Bronchial epithelial cell (primary cell): ENCODE measurements at regions not wholly inside any gene's neighbourhood (a gene's known extent, or its start where the extent isn't known, plus 50 kb on each side); places are given as distances from the start of the nearest gene placed in this dataset.

Experiments used
- DNase-seq: peaks from one replicate; pipeline ENCODE4 v3.0.0-alpha.2; 2010; ENCODE audit warnings: low read depth
- FAIRE-seq: peaks from 2 replicates; lab custom pipeline; 2011; peaks lifted over from hg19 to GRCh38; lab: Jason Lieb, UNC
- H3K27me3 ChIP-seq: 2 replicates; pipeline ENCODE4 v1.5.1; 2011; ENCODE audit warnings: low read length; ENCODE audit not compliant: control insufficient read depth, insufficient read depth
- H3K36me3 ChIP-seq: 2 replicates; pipeline ENCODE4 v1.5.1; 2011; ENCODE audit warnings: low read length; ENCODE audit not compliant: control insufficient read depth, insufficient read depth
- H3K4me3 ChIP-seq: 2 replicates; pipeline ENCODE4 v1.5.1; 2011; ENCODE audit warnings: mild to moderate bottlenecking, low read depth, low read length, control low read depth
- TF ChIP-seq, protein P1 (sequence below): IDR thresholded peaks from 2 replicates; pipeline ENCODE4 v1.5.1; 2011; ENCODE audit warnings: mild to moderate bottlenecking, moderate library complexity, low read length, control low read depth, inconsistent platforms; ENCODE audit not compliant: insufficient read depth, severe bottlenecking

- DNase-seq (no peak), FAIRE-seq (no peak)
- TF ChIP-seq, protein P1, sequence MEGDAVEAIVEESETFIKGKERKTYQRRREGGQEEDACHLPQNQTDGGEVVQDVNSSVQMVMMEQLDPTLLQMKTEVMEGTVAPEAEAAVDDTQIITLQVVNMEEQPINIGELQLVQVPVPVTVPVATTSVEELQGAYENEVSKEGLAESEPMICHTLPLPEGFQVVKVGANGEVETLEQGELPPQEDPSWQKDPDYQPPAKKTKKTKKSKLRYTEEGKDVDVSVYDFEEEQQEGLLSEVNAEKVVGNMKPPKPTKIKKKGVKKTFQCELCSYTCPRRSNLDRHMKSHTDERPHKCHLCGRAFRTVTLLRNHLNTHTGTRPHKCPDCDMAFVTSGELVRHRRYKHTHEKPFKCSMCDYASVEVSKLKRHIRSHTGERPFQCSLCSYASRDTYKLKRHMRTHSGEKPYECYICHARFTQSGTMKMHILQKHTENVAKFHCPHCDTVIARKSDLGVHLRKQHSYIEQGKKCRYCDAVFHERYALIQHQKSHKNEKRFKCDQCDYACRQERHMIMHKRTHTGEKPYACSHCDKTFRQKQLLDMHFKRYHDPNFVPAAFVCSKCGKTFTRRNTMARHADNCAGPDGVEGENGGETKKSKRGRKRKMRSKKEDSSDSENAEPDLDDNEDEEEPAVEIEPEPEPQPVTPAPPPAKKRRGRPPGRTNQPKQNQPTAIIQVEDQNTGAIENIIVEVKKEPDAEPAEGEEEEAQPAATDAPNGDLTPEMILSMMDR, result no peak
- Histone ChIP-seq H3K27me3 (peaks cover 3% of the 10 kb centered on the region), H3K36me3 (no peaks in the 10 kb centered on the region), H3K4me3 (no peak overlapping the region)
Measured at GRCh38 chr5:124090115-124090514, 578.1 kb downstream of the CSNK1G3 start.

DNA sequence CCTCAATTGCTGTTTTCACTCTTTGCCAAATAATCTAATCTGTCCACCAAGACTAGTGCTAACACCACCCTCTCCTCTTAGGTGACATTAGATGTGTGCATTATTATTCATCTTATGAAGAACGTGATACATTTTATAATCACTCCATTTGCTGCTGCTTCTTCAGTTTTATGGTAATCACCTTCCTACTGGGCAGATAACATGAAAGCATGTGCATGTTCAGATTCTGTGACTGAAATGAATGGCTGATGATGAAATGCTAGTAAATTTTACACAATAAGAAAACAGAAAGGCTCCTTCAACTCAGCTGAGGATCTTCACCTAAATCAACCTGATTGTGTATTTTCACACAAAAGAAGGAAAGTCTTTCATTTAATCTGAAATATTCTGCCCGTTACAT is 577.6 kb downstream of the CSNK1G3 start:
- Histone ChIP-seq H3K4me3 (no peak overlapping the region), H3K36me3 (no peaks in the 10 kb centered on the region), H3K27me3 (peaks cover 3% of the 10 kb centered on the region)
- TF ChIP-seq, protein P1, result no peak
- no peak for DNase-seq
- FAIRE-seq, result no peak

GRCh38 chr5:124088289-124089032 is 576.5 kb downstream of the CSNK1G3 start:
- FAIRE-seq (no peak), DNase-seq (no peak)
- TF ChIP-seq, protein P1, result no peak
- no peak overlapping the region for H3K4me3 ChIP-seq
- H3K36me3 ChIP-seq, result no peaks in the 10 kb centered on the region
- peaks cover 3% of the 10 kb centered on the region for H3K27me3 ChIP-seq

DNA sequence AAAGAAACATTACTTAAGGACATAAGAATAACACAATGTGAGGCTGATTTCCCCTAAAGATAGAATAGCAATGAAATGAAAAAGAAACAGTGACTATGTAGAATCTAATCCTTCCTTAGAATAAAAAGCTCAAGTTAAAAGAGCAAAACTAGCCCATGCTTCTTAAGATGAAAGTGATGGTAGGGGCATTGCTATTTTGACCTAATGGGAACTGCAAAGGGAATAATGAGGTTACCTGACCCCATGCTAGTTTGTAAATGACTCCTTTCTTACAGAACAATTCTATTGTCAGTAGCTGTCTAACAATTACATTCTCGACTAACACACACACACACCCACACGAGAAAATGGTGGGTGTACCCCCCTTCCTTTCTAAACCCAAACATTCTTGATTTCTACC is 575.8 kb downstream of the CSNK1G3 start:
- FAIRE-seq, result no peak
- Histone ChIP-seq H3K36me3 (no peaks in the 10 kb centered on the region), H3K27me3 (peaks cover 3% of the 10 kb centered on the region), H3K4me3 (no peak overlapping the region)
- TF ChIP-seq, protein P1, result no peak
- no peak for DNase-seq

- peak; percentile 95 for DNase-seq
- Histone ChIP-seq H3K4me3 (no peak overlapping the region), H3K27me3 (no peaks in the 10 kb centered on the region), H3K36me3 (no peaks in the 10 kb centered on the region)
- FAIRE-seq, result no peak
- TF ChIP-seq, protein P1, result no peak
Measured at GRCh38 chr5:124080256-124080655, 568.3 kb downstream of the CSNK1G3 start.

- no peak overlapping the region for H3K4me3 ChIP-seq
Measured at GRCh38 chr5:124079062-124079461, 567.1 kb downstream of the CSNK1G3 start.

More at GRCh38 chr5:124079062-124079461, 567.1 kb downstream of the CSNK1G3 start:
- no peak for FAIRE-seq
- DNase-seq, result no peak
- H3K36me3 ChIP-seq, result no peaks in the 10 kb centered on the region
- no peaks in the 10 kb centered on the region for H3K27me3 ChIP-seq
- TF ChIP-seq, protein P1, result no peak
